ENCODE measurements at regions not wholly inside any gene's neighbourhood (a gene's known extent, or its start where the extent isn't known, plus 50 kb on each side); places are given as distances from the start of the nearest gene placed in this dataset.

DNA sequence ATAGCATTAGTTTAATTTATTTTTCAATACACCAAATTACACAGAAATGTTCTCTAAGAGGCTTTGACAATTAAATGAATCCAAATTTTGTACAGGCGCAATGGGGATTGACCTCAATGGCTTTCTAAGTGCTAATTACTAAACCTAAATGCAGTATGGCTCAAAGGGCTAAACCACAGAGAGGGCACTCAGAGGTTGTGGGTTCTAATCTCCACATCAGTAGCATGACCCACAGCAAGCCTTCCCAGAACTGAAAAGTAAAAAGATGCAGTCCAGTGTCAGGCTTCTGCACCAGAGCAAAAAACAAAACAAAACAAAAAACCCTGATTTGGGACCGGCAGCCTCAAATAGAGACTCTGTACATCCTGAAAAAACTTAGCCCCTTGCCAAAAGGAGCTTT, 579.2 kb upstream of the PKN2 start:
- no peak for DNase-seq

DNA sequence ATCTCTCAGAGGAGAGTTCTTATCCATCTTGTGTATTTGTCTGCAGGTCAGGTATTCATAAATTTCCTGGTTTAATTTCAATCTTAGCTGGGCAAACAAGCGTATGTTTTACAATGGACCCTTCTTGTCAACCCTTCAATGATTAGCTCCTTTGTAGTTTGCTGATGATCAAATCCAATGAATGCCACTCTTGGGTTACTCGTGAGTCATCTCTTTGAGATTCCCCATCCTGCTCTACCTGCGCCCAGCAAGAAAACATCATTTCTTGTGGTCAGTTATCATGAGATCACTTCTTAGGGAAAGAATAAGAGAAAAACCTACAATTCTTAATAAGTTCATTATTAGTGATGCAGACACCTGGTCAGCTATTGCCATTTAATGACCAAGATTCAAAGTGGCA, 572.3 kb upstream of the PKN2 start:
- no peak for DNase-seq

GRCh38 chr1:88117597-88117996, 566.5 kb upstream of the PKN2 start:
- DNase-seq, result no peak

GRCh38 chr1:88118176-88118845, 565.8 kb upstream of the PKN2 start:
- DNase-seq, result no peak

GRCh38 chr1:88124614-88125013, 559.5 kb upstream of the PKN2 start:
- no peak for DNase-seq

DNA sequence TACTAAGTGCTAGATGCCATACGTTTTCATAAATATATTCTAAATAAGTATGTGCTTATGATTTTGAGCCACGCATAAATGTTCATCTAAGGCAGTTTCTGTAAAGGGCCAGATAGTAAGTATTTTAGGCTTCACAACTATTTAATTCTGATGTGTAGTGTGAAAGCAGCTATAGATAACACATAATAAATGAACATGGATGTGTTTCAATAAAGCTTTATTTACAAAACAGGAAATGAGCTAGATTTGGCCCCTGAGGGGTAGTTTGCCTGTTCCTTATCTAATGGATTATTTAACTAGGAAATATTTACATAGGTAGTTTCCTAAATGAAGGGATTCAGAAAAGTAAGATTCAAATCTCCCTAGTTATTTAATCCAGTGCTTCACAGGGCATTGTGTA, 557.6 kb upstream of the PKN2 start:
- DNase-seq, result no peak

DNA sequence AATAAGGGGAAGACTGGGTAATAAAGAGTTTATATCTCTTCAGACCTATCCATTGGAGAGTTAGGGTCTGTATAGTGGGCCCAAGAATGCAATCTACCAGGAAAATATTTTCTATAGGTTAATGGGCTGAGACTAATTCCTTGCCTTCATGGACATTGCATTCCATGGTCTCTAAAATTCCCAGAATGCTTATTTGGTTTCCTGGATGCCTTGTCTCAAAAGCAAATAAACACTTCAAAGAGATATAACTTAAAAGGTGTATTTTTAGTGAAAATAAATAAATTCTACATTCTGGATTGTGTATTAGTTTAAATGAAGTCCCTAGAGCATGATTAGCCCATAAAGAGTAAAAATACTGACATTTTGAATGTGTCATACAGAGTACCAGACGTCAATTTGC, 550.1 kb upstream of the PKN2 start:
- DNase-seq, result no peak

GRCh38 chr1:88134983-88135921, 548.8 kb upstream of the PKN2 start:
- no peak for DNase-seq

DNA sequence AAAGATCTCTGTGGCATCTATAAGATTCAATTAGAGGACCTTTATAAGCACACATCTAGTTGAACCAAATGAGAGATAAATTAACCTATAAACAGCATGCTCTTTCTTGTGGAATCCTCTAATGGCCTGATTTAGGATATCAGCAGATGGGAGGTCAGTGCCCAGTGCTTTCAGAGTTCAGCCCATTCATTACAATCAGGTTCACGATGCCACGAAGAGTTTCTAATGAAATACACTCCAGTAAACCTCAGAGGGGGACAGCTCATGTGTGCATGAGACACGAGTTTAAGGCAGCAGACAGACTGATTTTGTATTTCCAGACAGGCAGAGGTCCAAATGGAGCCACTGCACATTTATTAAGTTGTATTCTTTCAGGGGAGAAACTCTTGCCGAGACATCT, 544.4 kb upstream of the PKN2 start:
- no peak for DNase-seq

DNA sequence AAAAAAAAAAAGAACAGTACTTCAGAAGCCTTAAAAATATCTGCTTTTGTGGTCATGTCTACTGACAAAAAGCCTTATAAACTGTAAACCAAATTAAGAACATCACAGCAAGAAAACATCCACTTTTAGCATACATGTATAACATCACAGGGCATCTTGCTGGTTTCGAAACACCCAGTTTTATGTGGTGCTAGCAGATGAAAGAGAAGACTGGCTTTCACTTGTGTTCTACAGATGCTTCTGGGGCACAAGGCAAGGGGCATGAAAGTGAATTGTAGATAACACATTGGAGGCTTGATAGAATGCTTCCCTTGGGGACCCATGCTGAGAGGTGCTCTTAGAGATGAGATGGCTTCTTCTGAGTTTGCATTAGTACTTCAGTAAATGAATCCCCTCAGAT, 543.7 kb upstream of the PKN2 start:
- DNase-seq, result no peak

GRCh38 chr1:88141499-88142074, 542.5 kb upstream of the PKN2 start:
- no peak for DNase-seq

DNA sequence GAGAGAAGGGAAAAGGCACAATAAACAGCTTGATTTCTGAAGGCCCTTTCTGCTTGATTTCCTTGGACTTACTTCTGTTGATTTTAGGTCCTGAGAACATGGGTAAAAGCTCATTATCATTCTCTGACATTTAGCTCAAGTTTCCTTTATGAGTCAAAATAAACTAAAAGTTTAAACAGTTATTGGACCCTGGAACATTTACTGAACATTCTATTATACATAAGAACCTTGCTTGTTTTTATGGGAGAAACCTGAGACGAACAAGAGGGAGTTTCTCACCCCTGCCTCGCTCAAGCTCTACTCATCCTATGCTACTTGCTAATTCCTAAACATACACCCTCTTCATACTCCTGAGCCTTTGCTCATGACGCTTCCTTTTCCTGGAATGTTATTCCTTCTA, 538.3 kb upstream of the PKN2 start:
- DNase-seq, result no peak

DNA sequence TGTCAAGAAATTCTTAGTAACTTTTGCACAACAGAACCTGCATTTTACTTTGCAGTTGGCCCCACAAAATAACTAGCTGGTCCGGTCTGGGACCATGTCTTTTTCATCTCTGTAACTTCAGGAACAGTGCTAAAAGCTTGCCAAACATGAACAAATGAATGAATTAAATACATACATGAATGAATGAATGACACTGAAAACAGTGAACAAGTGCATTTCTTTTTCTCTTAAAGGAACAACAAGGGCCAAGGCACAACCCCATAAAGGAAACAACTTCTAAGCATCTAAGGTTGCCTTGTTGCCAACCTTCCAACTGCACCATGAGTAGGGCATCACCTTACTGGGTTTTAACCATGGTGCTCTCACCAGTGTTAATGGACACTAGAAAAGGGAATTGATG, 534.4 kb upstream of the PKN2 start:
- no peak for DNase-seq

- DNase-seq, result no peak
Observed at GRCh38 chr1:88150330-88150729, 533.7 kb upstream of the PKN2 start.

DNA sequence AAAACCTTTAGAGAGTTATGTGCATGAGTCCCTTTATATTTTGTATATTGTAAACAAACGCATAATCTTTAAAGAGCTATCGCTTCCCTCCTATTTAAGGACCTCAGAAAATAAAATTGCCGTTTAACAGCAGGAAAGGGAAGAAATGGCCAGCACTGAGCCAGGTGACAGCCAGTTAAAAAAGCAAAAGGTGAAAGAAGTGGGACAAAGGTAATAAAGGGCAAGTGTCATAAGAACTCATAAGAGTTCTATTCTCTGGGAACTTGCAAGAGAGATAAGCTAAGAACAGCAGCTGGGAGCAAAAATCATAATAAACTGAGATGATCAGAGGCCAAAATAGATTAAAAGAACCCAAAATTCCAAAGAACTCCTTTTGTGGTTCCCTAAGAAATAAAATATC, 520.9 kb upstream of the PKN2 start:
- DNase-seq, result no peak

DNA sequence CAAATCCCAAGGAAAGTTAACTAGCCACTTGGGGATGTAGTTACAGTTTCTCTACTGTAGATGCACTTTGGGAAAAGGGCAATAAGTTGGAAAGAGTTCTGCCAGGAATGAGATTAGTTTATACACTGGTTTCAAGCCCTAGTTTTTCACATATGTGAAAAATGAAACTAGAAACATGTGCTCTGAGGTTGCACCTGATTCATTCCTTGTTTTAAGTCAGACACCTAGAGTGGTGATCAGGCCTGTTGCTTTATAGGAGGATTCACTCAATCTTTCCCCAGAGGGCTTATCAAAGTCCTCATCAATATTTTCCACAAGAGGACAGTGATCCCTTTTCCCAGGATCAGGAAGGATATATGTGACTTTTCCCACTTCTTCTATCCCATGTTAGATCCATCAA, 515.9 kb upstream of the PKN2 start:
- no peak for DNase-seq

GRCh38 chr1:88169139-88169538, 514.9 kb upstream of the PKN2 start:
- no peak for DNase-seq

- DNase-seq, result no peak
Observed at GRCh38 chr1:88169939-88170338, 514.1 kb upstream of the PKN2 start.

DNA sequence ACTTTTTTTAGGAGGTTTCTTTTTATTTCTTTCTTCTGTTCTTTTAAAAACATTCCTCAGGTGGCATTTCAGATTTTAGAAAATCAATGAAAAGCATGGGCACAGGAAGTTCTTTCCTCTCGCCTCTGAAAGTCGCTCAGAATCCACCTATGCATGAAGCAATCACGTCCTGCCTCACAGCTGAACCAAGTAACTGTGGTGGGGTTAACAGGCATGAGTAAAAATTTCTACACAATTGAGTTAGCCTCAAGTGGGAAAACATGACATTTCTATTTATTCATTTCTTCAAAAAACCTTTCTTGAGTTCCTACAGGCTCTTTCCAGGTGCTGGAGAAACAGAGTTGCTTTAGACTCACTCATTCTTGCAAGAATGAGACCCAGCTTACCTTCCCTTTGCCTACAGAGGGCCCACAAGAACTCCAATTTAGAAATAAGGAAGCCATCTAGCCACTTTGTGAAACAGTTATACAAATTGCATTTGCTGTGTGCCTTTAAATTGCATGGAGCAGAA, 508.9 kb upstream of the PKN2 start:
- DNase-seq, result no peak

- DNase-seq, result no peak
Observed at GRCh38 chr1:88175631-88176226, 508.3 kb upstream of the PKN2 start.

- no peak for DNase-seq
Observed at GRCh38 chr1:88179943-88180342, 504.1 kb upstream of the PKN2 start.

DNA sequence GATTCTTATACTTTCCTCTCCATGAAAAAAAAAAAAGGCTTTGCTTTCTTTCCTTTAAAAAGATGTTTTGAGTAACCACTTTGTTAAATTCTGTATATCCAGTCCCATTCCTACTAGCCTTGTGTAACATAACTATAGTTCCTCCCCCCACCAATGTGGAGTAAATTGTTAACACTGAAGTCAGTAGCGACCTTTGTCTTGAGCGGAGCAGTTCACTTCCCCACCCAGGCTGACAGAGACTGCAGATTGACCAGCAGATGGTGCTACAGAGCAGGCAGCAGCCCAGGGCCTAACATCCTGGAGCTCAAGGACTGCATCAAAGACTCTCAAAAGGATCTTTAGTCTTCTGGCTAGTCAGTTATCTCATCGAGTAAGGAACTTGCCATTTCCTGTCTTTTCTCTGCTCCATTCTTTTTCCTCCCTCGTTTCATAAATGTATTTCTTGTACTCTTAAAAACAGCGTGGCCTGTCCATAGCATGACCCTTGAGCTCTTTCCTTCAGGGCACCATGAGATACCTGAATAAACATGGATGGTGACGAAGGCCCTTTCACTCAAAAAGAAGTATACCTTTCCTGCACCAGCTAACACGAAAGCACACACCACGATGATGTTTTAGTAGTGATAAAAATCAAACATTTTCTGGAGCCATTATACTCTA, 503.5 kb upstream of the PKN2 start:
- peak; percentile 82 to 89 for DNase-seq

- no peak for DNase-seq
Observed at GRCh38 chr1:88186911-88187310, 497.2 kb upstream of the PKN2 start.
